Nucleus accumbens (tissue), 56 donors: ENCODE measurements at regions not wholly inside any gene's neighbourhood (a gene's known extent, or its start where the extent isn't known, plus 50 kb on each side); places are given as distances from the start of the nearest gene placed in this dataset.

ENCODE experiments used
- DNase-seq, 56 donors: peaks; one replicate each; lab custom pipeline; 2025; lab: John Stamatoyannopoulos, UW

DNA sequence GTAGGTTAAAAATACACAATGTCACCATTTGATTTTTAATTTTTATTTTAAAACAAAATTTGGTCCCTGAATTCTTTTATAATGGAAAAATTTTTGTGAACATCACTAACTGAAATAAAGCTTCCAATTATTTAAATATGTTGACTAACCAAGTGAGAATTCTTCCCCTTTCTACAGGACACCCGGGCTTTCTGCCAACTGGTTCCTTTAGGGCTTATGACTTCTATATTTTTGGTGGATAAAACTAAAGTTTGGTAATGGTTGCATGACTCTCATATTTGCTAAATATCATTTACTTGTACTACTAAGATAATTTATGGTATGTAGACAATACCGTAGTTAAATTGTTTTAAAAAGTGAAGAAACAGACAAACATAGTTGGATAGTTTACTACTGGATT lies 291.0 kb upstream of the DOK6 start:
- DNase-seq = no peak

- no peak for DNase-seq
Observed at GRCh38 chr18:69120833-69121232, 279.9 kb upstream of the DOK6 start.

DNA sequence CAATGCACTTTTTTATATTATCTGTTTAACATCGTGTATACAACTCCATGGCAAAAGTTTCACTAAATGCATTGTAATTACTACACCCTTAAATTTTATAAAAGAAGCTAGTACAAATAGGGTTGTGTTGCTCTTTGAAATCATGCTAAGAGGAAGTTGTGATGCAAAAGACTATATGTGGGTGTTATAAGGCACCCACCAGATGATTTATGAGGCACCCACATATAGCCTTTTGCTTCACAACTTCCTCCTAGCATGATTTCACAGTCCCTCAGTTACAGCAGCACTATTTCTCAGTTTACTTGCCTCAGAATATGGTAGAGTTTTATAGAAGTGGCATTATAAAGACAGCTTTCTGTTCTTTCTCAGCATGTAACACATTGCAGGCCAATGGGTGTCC lies 277.3 kb upstream of the DOK6 start:
- DNase-seq = no peak

DNA sequence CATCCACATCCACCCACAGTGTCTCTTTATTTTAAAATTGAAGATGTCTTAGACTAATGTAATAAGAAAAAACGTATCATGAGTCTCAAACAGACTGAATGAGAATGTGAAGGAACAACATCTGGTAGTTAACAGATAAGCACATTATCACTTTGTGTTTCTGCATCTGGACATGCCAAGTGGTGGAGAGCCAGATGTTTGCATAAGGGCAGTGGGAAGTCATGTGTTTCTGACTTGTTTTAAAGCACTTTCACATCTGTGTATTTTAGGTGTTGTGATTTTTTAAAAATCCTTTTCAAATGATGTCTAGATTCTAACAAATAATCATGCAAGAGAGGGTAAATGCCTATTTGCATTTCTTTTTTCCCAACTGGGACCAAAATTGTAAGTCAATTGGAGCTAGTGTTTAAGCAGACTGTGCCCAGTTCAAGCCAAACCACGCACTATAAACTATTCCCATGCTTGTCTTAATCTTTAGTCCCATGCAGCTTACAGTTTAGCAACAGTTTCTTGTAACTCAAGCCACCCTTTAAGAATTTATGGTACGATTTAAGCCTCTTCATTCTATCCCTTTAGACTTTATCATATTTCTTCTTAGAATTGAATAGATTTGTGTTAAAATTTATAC lies 272.7 kb upstream of the DOK6 start:
- no peak for DNase-seq

DNA sequence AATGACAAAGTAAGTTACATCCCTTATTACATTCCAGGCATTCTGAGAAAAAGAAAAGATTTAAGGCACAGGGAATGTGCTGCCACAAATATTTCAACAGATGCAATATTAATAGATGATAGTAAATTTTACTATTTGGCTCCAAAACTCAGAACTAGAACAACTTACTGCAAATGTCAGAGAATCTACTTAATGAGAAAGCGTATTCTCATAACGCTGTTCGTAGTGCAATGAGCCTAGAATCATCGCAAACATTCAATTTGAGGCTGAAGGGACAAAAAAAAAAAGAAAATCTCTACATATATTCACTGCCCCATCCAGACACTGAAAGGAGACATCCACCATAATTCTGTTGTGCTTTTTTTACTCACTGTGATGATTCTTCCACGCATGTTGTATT lies 272.1 kb upstream of the DOK6 start:
- DNase-seq = no peak

DNA sequence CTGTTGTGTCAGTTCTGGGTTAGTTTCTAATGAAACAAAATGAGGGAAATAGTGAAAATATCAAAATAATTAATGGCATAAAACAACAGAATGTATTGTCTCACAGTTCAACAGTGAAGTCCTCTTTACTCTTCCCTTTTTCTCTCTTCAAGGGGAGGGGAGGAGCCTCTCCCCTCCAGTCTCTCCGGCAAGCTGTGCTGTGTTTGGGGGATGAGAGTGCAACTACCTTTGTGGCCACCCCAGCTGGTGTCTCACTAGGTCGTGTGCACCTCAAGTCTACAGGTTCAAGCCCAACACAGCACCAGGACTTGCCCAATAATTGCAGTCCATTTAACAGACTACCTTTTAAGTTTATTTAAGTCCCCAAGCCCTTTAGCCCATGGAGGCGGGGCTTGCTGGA lies 271.7 kb upstream of the DOK6 start:
- no peak for DNase-seq

DNA sequence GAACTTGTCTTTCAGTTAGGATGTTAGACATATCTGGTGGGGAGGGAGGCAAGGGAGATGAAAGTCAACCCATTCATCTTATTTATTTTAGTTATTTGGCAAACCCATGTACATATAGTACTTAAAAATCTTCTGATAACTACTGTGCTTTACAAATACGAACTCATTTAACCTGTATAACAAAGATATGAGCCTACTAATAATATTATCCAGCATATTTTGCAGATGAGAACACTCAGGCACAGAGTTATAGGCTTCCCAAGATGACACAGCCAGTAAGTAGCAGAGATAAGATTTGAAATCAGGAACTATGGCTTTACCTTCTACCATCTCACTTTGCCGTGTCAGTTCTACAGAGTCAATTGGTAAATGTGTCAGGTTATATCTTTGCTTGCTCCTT lies 262.6 kb upstream of the DOK6 start:
- DNase-seq = no peak

- no peak for DNase-seq
Observed at GRCh38 chr18:69143084-69143483, 257.6 kb upstream of the DOK6 start.

GRCh38 chr18:69152436-69152835 lies 248.3 kb upstream of the DOK6 start:
- peak in 3 of 56 donors; percentile 13 to 25 (median 23) for DNase-seq

- no peak for DNase-seq
Observed at GRCh38 chr18:69157906-69158305, 242.8 kb upstream of the DOK6 start.

- DNase-seq = no peak
Observed at GRCh38 chr18:69158944-69159343, 241.7 kb upstream of the DOK6 start.

- DNase-seq = peak in 7 of 56 donors; percentile 0 to 12 (median 5)
Observed at GRCh38 chr18:69161383-69162028, 239.2 kb upstream of the DOK6 start.

DNA sequence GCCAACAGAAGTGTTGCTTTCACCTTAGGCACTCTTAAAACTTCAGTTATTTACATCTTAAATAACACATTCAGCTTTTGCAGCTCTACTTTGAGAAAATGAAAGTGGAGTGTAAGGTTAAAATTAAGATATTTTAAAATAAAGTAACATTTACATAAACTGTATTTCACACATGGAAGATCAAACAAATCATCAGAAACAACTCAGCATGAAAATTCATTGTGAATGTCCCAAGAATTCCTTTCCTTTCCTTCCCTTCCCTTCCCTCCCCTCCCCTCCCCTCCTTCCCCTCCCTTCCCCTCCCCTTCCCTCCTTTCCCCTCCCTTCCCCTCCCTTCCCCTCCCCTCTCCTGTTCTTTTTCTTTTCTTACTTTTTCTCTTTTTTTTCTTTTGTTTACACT lies 238.0 kb upstream of the DOK6 start:
- DNase-seq = no peak

DNA sequence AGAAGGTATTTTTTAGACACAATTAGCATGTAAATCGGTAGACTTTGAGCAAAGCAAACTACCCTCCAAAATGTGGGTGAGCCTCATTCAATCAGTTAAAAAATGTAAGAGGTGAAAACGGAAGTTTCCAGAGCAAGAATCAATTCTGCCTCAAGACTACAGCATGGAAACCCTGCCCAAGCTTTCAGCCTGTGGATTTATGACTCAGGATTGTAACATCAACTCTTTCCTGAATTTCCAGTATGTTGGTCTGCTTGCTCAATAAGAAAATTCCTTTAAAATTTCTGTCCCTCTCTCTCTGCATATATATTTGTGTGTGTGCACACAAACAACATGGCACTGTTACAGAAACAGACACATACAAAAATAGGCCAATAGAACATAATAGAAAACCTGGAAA lies 228.6 kb upstream of the DOK6 start:
- no peak for DNase-seq

GRCh38 chr18:69175681-69176080 lies 225.0 kb upstream of the DOK6 start:
- DNase-seq = no peak

- no peak for DNase-seq
Observed at GRCh38 chr18:69176741-69177140, 223.9 kb upstream of the DOK6 start.

DNA sequence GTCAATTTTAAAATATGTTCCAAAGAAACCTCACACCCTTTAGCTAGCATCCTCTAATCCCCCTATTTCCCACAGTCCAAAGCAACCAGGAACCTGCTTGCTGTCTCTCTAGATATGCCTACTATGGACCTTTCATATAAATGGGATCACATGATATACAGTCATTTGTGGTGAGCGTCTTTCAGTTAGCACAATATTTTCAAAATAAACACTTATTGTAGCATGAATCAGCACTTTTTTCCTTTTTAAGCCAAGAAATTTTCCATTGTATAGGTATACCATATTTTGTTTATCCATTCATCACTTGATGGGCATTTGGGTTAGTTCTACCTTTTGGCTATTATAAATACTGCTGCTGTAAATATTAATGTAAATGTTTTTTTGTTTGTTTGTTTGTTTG lies 223.0 kb upstream of the DOK6 start:
- no peak for DNase-seq

DNA sequence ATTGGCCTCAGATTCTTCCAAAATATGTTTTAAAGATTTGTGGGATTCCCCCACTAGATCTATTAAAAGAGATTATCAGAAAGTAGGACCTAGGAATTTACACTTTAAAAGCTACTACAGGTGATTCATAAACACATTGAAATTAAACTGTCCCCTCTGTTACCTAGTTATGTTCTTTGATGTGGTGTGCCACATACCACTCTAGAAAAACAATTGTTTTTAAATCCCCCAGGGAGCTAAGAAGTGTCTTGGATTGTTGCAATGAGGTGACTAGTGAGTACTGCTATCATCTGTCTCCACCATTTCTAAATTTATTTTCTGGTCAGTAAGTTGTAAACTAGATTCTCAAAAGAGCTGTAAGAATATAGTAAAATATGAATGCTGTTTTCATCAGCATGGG lies 214.5 kb upstream of the DOK6 start:
- no peak for DNase-seq

DNA sequence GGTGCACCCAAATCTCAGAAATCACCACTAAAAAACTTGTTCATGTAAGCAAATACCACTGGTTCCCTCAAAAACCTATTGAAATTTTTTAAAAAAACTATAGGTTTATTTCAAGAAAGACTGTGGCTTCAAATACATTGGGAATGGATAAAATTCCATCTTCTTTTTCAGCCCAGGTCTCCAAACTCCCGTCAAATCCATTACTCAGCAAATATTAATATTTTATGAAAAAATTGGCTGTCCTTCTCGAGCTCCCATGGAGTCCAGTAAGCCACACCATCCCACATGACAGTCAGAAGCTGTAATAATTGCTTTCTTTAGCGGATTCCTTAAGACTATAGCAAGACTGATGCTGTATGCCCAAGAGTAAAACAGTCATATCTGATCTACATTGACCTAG lies 204.4 kb upstream of the DOK6 start:
- no peak for DNase-seq

DNA sequence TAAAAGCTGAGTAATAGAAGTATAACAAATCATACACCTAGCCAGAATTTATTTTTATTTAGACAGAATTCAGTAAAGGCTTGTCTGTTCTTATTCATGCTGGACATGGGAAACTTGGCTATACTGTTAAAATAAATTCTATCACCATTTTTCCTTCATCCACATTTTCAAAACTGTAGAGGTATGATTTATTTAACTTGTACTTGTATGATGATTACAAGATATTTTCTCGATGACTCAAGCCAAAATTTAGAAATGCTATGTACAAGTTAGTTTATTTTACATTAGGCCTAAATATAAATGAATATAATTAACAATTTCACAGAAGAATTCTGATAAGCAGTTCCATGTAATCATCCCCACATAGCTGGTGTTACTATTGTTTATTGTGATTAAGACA lies 194.8 kb upstream of the DOK6 start:
- DNase-seq = no peak

DNA sequence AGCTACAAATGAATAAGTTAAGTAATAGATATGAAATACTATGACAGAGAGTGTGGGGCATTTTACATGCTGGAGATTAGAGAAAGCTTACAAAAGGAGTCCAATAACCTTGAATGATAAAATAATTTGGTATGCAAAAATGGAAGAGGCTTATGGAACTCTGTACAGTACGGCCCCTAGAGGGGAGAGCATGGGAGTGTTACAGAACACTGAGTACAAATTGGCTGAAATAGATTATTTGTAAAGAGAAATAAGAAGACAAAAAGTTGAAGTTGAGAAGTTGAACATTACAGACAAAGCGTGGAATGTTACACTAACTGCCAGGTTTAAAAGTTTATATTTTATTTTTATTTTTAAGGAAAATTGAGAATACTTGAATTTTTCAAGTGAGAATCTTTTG lies 192.1 kb upstream of the DOK6 start:
- DNase-seq = no peak

DNA sequence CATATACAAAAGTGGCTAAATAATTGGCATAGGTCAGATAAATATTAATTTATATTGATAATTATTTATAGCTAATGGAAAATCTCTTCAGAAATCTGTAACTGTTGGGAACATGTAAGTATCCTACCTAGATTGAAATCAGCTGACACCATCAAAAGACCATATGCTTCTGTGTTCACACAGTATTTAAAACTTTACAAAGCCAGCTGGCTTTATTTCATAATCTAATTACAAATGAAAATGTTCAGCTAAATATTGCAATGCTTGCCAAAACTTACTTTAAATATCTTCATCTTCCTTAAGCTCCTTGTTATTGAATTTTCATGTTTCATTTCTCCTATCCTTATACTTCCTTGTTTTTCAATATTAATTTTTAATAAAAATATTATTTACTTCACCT lies 190.9 kb upstream of the DOK6 start:
- DNase-seq = no peak

DNA sequence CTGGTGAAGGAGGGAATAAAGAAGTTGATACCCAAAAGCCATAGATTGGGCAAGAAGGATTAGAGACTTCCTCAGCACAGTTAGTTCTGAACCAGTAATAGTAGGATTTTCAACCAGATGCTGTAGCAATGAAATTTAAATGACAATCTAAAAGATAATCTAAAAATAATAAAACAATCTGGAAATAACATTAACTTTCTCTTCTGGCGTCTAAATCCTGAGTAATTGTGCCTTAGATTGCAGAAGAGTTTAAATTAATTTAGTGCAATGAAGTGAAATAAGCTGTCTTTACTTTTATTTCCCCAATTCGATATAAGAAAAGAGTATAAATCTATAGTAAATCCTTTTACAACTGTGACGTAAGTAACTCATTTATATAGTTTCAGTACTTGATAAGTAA lies 186.8 kb upstream of the DOK6 start:
- no peak for DNase-seq
